Adrenal gland (tissue), 5 donors: ENCODE measurements at regions not wholly inside any gene's neighbourhood (a gene's known extent, or its start where the extent isn't known, plus 50 kb on each side); places are given as distances from the start of the nearest gene placed in this dataset.

ENCODE experiments used
- CTCF ChIP-seq, 6 experiments: fragments of 450-650 bp in 4 of 6; fragments of 200-600 bp in 2 of 6; sonication (generic) in 1 of 6; IDR thresholded peaks; 1 replicate in 5 of 6; 2 replicates in 1 of 6; pipeline versions ENCODE4 v1.5.1 to v1.8.0; 2016 to 2021; ENCODE audit warnings: antibody characterized with exemption in 6 of 6, mild to moderate bottlenecking in 2 of 6, moderate library complexity in 1 of 6
- POLR2A ChIP-seq, 2 donors: fragments of 450-650 bp; IDR thresholded peaks; one replicate each; pipeline ENCODE4 v1.6.1; 2017; ENCODE audit warnings: antibody characterized with exemption in 2 of 2, mild to moderate bottlenecking in 2 of 2, moderate library complexity in 1 of 2
- donor health status: DM: no; HTN: no; CAD: no.

GRCh38 chr1:209257454-209257853 is 326.1 kb upstream of the CAMK1G start:
- TF ChIP-seq POLR2A (IDR thresholded peaks at IDR 0.05) (no peak), CTCF (IDR thresholded peaks at IDR 0.05) (no peak)
